Fibroblast of lung (primary cell): ENCODE measurements at regions not wholly inside any gene's neighbourhood (a gene's known extent, or its start where the extent isn't known, plus 50 kb on each side); places are given as distances from the start of the nearest gene placed in this dataset.

ENCODE experiments used
- EZH2 ChIP-seq: IDR thresholded peaks from 2 replicates; pipeline ENCODE4 v1.5.1; 2012; ENCODE audit warnings: low read length, control low read depth, mild to moderate bottlenecking; ENCODE audit errors: missing control alignments
- TF ChIP-seq, protein P1 (sequence below), 2 donors: IDR thresholded peaks in 1 of 2; conservative IDR thresholded peaks in 1 of 2; 1 replicate in 1 of 2; 2 replicates in 1 of 2; pipeline ENCODE4 v1.5.1; 2011 to 2012; ENCODE audit warnings: low read length in 2 of 2, control low read depth in 1 of 2, inconsistent platforms in 1 of 2, low read depth in 1 of 2, mild to moderate bottlenecking in 1 of 2

DNA sequence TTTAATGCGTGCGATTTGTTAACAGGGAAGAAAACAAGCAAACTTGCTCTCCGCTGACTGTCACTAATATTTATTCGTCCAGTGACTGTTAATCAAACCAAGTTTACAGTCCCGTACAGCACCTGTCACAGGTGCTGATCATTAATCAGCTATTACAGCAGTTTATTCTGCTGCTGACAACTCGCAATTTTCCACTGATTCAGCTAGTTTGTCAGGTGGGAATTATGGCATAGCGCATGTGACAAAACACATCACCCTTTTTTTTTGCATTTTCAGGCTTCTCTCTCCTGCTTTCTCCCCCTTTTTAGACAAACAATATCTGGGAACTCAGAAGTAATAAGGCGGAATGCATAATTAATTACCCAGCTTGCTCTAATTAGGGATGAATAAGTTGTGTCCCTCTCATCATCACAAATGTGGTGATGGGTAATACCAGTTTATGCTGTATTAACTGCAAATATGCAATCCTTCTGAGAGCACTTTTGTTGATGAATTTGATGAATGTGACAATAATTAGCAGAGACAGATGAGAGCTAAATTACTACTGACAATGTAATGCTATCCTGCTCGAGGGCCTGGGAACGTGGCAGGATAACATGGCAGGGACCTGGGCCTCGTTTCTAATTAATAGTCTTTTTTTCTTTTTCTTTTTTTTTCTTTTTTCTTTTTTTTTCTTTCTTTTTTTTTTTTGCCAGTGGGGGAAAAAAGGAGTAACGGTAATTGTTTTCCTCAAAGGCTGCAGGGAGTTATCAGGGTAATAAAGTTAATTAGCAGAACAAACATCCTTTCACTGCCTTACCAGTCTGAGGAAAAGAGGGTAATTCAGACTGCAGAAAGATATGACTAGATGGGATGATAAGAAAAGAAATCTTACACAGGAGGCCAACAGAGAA is 150.3 kb upstream of the SOX2 start:
- TF ChIP-seq, protein P1, sequence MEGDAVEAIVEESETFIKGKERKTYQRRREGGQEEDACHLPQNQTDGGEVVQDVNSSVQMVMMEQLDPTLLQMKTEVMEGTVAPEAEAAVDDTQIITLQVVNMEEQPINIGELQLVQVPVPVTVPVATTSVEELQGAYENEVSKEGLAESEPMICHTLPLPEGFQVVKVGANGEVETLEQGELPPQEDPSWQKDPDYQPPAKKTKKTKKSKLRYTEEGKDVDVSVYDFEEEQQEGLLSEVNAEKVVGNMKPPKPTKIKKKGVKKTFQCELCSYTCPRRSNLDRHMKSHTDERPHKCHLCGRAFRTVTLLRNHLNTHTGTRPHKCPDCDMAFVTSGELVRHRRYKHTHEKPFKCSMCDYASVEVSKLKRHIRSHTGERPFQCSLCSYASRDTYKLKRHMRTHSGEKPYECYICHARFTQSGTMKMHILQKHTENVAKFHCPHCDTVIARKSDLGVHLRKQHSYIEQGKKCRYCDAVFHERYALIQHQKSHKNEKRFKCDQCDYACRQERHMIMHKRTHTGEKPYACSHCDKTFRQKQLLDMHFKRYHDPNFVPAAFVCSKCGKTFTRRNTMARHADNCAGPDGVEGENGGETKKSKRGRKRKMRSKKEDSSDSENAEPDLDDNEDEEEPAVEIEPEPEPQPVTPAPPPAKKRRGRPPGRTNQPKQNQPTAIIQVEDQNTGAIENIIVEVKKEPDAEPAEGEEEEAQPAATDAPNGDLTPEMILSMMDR (conservative IDR thresholded peaks at IDR 0.05 in 1 of 2, IDR thresholded peaks at IDR 0.05 in 1 of 2; ENCODE audit: low read depth in 1 of 2, low read length in 2 of 2) = no peak
- no peak for TF ChIP-seq EZH2
